ENCODE measurements at regions not wholly inside any gene's neighbourhood (a gene's known extent, or its start where the extent isn't known, plus 50 kb on each side); places are given as distances from the start of the nearest gene placed in this dataset.
"Not testable (repeated sequence)": the region's sequence is repeated elsewhere in the genome, so short reads cannot be mapped to it uniquely, and the experiment has no call there.

DNA sequence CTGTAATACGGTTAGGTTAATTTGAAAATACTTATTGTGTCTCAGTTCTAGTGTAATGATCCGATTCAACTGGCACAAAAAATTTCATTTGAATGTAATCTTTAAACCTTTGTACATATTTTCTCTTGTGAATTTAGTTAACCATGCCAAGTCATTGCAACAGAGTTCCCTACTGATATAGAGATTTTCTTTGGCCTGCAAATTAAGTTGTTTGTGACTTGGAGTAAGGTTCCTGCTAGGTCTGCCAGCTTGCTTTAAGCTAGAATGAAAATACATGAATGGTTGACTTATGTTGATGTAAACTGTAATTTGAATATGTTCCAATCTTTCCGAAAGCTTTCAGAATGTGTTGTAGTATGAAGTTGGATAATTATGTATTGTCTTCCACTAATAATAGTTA lies 1004.1 kb upstream of the EDIL3 start:
- H3K4me3 ChIP-seq (ENCODE audit: low read depth, low read length): no peak overlapping the region

DNA sequence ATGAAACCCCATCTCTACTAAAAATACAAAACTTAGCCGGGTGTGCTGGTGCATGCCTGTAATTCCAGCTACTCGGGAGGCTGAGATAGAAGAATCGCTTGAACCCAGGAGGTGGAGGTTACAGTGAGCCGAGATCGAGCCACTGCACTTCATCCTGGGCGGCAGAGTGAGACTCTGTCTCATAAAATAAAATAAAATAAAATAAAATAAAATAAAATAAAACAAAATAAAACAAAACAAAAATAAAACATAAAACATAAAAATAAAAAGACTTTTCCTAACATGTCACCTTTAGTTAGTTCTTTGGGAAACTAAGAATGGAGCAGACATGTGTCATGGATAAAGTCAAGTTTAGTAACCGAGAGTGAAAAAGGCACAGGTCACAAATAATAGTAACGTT lies 1007.6 kb upstream of the EDIL3 start:
- H3K4me3 ChIP-seq (ENCODE audit: low read depth, low read length): not testable (repeated sequence)

DNA sequence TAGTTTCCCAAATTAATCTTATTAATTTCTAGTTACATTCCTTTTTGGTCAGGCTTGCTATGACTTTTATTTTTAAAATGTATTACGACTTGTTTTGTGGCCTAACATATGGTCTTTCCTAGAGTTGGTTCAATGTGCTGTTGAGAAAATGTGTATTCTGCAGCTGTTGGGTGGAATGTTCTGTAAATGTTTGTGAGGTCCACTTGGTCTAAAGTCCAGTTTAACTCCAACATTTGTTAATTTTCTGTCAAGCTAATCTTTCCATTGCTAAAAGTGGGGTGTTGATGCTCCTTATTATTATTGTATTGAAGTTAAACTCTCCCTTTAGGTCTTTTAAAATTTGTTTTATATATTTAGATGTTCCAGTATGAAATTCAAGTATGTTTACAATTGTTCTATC lies 1010.8 kb upstream of the EDIL3 start:
- H3K4me3 ChIP-seq (ENCODE audit: low read depth, low read length): no peak overlapping the region

DNA sequence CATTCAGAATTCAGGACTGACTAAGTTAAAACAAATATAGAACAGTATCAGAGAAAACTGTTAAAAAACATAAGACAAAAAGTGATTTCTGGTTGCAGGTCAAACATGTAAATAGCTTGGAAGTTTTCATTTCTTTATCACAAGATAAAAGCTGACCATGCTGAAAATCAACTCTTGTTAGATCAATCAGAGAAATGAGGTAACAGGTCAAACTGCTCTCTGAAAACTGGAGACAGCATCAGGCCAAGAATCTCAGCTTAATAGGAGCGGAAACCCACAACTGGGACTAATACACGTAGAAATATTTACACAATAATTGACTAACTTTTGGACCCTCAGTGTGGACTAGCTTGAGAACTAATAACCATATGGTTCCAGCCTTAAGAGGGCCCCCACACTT lies 1012.8 kb upstream of the EDIL3 start:
- H3K4me3 ChIP-seq (ENCODE audit: low read depth, low read length): no peak overlapping the region

DNA sequence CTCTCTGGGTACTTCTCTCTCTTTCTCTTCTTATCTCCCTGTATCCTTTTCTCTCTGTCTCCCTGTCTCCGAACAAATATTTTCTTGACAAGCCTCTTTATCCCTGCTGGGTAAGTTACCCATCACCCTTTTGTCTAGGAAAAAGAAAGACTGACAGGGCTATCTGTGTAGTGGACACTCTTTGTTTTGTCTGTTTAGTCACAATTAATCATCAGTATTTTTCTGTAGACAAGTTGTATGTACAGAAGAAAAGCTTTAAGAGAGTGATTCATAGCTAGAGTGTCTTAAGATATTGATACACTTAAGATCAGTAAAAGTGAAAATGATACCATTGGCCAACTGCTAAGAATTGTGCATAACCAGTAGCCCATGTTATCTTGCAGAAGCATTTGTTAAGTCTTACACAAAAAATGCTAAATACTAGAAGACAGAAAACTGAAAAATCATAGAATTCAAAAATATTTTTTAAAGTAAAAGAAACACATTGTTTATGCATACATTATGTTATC lies 1043.8 kb upstream of the EDIL3 start:
- no peak overlapping the region for H3K4me3 ChIP-seq (ENCODE audit: low read depth, low read length)

DNA sequence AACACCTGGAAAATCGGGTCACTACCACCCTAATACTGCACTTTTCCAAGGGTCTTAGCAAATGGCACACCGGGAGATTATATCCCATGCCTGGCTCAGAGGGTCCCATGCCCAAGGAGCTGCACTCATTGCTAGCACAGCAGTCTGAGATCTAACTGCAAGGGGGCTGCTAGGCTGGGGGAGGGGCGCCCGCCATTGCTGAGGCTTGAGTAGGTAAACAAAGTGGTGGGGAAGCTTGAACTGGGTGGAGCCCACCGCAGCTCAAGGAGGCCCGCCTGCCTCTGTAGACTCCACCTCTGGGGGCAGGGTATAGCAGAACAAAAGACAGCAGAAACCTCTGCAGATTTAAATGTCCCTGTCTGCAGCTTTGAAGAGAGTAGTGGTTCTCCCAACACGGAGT lies 1047.0 kb upstream of the EDIL3 start:
- H3K4me3 ChIP-seq (ENCODE audit: low read depth, low read length): not testable (repeated sequence)

DNA sequence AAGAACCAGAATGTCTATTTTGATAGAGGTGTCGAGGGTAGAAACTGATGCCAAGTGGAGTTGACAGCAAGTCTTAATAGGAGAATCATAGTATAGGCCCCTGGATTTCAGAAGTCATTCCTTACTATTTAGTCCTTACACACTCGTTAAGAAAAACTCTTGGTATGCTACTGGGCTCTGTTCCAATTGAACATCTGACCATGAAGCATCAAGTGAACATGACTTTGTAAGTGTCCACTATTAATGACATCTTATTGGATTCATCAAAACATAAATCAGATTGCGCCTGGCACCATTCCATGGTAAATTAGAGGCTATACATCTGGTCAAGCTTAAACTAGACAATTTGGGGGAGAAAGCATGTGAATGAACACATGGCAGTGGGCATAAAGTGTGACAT lies 1056.5 kb upstream of the EDIL3 start:
- H3K4me3 ChIP-seq (ENCODE audit: low read depth, low read length): no peak overlapping the region

DNA sequence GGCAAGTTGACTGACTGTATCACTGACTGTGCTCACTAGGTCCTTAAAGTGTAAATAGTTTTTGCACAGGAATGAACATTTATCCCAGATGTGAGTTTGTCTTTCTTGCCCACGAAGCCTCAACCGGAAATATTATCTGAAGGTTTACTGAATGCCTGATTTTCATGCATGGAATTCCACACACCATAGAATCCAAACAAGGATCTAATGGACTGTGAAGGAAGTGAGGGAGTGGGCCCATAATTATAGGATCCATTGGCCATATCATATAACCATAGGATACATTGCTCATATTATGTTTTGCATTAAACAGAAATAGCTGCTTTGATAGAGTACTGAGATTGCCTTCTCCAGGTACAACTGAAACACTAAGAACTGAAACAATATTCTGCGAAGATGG lies 1057.2 kb upstream of the EDIL3 start:
- no peak overlapping the region for H3K4me3 ChIP-seq (ENCODE audit: low read depth, low read length)

DNA sequence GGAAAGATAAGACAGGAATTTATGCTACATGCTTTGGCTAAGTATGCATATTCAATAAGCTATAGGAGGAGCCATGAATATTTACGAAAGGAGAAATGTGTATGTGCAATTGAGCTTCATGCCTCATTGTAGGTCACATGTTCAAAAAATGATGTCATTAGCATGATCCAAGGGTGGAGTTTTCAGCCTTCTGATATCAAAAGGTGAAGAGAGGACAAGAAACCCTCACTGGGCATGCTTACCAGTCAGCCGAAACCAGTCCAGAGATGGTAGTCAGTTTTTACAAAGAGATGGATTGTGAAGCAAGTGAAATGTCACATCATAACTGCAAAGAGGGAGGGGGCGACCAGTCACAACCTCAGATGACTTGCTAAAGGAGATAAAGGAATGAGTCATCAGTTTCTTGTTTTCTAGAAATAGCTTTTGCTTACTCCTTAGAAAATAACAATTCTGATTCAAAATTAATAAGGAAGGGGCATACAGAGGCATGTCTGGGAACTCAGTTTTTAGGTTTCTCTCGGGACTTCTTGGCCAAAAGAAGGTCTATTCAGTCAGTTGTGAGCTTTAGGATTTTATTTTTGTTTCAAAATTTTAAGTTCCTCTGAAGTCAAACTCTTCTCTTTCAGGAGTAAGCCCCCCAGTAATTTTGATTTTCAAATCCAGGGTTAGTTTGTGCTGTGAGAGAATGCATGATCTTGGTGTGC lies 1067.8 kb upstream of the EDIL3 start:
- H3K4me3 ChIP-seq (ENCODE audit: low read depth, low read length): no peak overlapping the region

DNA sequence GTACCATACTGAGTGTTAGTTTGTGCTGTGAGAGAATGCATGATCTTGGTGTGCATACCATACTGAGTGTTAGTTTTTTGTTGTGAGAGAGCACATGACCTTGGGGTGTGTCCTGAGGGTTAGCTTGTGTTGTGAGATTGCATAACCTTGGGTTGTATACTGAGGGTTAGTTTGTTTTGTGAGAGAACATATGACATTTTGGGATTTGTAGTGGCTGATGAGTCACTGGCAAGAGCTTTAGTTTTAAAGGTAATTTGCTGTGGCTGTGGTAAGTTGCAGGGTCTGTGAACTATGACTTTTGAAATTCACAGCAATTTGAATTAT lies 1068.3 kb upstream of the EDIL3 start:
- H3K4me3 ChIP-seq (ENCODE audit: low read depth, low read length): no peak overlapping the region

DNA sequence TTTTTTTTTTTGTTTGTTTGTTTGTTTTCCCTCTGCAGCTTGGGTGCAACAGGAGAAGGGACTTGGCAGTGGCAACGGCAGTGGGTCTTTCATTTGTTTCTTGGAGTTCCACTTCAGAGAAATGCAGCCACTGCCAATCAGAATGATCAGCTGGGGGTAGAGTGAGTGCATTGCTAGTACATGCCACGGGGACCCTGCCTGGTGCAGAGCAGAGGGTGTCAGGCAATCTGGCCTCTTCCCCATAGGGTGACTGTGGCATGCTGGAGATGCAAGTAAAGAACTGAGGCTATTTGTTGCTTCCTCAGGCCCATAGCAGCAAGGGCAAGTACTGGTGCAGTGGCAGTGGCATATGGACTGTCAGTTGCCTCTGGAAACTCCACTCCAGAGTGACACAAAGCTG lies 1073.6 kb upstream of the EDIL3 start:
- H3K4me3 ChIP-seq (ENCODE audit: low read depth, low read length): no peak overlapping the region

DNA sequence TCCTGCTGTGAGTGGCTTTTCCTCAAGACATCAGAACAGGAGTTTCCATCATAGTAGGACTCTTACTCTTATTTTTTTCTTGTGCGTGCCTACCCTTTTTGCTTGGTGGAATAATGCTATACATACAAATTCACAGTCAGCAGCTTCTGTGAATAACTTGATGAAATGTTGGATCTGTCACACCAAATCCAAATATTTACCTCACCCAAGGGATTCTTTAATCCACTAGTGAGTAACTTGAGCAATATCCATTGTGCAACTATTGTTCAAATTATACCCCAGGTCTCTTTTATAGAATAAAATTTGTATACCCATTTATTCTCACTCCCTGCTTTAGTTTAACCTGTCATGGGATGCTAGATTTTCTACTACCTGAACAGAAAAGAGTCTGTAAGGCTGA lies 1078.3 kb upstream of the EDIL3 start:
- H3K4me3 ChIP-seq (ENCODE audit: low read depth, low read length): no peak overlapping the region

DNA sequence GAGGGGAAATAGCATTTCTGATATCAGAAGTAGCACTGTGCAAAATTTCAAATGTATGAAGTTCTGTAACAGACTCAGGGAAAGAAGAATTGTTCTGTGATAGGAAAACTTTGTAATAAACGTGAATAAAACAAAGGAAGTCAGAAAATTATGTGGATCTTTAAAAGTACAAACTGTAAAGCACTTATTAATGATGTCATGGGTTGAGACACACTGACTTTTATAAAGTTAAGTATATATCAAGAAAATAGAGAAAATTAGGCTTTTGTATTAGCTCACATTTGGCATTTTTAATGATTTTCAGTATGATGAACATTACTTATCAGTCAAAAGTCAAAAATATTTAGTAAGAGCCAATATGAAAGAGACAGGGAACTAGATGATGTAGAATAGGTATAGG lies 1081.7 kb upstream of the EDIL3 start:
- H3K4me3 ChIP-seq (ENCODE audit: low read depth, low read length): no peak overlapping the region

DNA sequence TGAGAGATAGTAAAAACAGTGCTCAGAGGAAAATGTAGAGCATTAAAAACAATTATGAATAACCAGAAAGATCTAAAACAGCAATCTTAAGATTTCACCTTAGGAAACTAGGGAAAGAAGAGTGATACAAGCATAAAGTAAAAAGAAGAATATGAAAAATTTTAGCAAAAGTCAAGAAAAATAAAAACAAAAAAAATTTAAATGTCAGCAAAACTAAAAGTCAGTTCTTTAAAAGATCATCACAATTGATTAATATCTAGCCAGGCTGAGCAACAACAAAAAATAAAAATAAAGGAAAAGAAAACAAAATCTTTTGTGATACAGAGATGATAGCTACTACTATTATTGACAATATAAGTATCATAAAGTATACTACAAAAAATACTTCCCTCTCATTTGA lies 1088.1 kb upstream of the EDIL3 start:
- no peak overlapping the region for H3K4me3 ChIP-seq (ENCODE audit: low read depth, low read length)

DNA sequence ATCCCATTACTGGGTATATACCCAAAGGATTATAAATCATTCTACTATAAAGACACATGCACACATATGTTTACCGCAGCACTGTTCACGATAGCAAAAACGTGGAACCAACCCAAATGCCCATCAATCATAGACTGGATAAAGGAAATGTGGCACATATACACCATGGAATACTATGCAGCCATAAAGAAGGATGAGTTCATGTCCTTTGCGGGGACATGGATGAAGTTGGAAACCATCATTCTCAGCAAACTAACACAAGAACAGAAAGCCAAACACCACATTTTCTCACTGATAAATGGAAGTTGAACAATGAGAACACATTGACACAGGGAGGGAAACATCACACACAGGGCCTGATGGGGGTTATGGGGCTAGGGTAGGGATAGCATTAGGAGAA lies 1090.5 kb upstream of the EDIL3 start:
- H3K4me3 ChIP-seq (ENCODE audit: low read depth, low read length): not testable (repeated sequence)

DNA sequence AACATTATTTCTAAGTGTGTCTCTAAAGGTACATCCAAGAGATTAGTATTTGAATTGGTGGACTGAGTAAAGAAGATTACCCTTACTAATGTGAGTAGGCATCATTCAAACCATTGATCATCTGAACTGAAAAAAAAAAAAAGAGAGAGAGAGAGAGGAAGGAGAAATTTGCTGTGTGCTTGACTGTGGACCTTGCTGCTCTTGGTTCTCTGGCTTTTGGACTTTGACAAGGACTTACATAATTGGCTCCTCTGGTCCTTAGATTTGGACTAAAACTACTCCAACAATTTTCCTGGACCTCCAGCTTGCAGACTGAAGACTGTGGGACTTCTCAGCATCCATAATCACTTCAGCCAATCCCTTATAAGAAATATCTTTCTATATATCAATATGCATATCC lies 1091.9 kb upstream of the EDIL3 start:
- H3K4me3 ChIP-seq (ENCODE audit: low read depth, low read length): no peak overlapping the region

DNA sequence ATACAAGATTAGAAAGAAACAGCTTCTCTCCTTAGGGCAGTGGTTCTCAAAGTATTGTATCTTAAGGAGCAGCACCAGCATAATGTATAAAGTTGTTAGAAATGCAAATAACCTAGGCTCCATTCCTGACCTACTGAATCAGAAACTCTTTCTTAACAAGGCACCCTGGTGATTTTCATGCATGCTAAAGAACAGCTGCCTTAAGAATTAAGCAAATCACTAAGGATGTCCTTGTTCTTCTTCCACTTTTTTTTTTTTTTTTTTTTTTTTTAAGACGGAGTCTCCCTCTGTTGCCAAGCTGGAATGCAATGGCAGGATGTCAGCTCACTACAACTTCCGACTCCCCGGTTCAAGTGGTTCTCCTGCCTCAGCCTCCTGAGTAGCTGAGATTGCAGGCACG lies 1095.2 kb upstream of the EDIL3 start:
- no peak overlapping the region for H3K4me3 ChIP-seq (ENCODE audit: low read depth, low read length)

DNA sequence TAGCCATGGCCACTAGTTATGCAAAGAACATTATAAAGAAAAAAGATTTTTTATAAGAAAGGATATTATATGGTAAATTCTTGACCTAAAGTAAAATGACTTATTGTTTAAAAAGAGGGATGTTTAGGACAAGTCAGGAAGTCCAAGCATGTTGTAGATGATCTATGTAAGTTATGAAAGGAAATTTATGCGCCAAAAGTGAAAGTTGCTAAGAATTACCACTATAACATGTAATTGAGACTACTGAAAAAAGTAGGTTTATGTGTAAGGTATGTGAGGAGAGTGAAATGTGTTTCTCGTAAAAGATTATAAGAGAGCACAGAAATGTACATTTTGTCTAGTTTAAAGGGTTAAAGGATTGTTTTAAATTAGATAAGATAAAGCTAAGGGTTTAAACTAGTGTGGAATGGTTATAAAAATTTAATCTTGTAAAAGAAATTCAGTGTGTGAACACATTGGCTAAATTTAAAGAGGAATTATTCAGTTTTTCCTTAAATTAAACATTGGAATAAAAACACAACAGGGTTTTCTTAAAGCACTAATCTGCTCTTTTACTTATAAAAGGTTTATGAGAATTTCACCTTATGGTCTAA lies 1100.4 kb upstream of the EDIL3 start:
- H3K4me3 ChIP-seq (ENCODE audit: low read depth, low read length): no peak overlapping the region

DNA sequence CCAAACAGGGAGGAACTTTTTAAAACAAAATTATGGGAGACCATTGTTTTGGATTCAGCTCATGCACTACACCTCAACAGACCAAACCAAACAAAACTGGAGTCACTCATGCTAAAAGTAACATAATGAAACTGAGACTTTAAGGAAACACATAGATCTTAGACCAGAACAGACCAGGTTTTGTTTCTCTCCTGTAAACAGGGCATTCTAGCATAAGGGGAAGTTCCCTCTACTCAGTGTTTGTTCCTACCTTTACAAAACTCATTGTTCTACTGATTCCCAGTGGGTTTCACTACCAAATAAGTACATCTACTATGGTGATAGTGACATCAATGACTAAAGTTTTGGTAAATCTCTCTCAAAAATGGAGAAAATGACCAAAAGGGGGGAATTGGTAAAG lies 1103.6 kb upstream of the EDIL3 start:
- H3K4me3 ChIP-seq (ENCODE audit: low read depth, low read length): no peak overlapping the region

DNA sequence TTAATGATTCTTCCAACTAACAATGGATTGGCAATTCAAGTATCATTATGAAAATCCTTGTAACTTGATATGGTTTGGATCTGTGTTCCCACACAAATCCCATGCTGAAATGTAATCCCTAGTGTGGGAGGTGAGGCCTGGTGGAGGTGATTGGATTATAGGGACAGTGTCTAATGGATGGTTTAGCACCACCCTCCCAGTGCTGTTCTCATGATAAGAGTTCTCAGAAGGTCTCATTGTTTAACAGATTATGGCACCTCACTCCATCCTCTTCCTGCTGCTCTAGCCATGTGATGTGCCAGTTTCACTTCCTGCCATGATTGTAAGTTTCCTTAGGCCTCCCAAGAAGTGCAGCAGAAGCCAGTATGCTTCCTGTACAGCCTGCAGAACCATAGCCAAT lies 1116.2 kb upstream of the EDIL3 start:
- H3K4me3 ChIP-seq (ENCODE audit: low read depth, low read length): no peak overlapping the region

DNA sequence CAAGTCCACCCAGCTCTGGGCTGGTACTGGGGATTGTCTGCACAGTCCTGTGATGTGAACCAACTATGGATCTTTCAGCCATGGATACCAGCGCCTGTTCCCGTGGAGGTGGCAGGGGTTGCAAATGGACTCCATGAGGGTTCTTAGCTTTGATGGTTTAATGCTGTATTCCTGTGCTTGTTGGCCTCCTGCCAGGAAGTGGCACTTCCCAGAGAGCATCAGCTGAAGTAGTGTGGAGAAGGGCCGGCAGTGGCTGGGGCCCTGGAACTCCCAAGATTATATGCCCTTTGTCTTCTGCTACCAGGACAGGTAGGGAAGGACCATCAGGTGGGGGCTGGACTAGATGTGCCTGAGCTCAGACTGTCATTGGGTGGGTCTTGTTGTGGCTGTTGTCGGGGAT lies 1104.8 kb upstream of the COX7C start:
- no peak overlapping the region for H3K4me3 ChIP-seq (ENCODE audit: low read depth, low read length)

DNA sequence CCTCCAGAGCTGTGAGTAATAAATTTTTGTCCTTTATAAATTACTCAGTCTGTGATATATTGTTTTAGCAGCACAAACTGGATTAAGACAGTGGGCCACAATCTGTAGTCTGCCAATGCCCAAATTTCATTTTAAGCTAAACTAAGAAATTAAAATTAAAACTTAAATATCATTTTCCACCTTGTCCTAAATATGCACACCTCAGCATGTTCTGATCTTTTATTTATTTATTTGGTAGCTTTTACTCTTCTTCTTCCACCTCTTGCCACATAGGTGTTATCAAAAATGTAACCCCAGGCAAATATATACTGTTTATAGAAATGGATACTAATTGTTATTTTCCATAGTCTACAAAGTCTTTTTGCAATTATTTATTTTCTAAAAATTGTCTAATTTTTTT lies 1102.2 kb upstream of the COX7C start:
- no peak overlapping the region for H3K4me3 ChIP-seq (ENCODE audit: low read depth, low read length)

DNA sequence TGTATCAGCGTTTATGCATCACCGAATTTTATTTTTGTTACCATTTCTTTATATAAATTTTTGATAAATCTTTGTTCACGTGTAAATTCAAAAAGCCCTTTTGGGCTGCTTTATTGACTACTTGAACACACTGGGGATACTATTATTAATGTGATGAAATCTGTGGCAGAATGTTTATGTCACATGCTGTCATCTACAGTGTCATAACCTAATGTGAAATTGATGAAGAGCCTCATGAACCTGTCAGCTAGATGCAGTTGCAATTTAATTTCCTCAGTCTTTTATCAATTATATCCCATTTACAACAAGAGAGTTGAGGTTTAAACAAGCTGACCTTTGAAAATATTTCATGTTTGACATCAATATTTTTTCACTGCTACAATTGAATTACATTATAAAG lies 1100.4 kb upstream of the COX7C start:
- no peak overlapping the region for H3K4me3 ChIP-seq (ENCODE audit: low read depth, low read length)

All from iPS-11a (cell line).